SK-N-SH treated with all-trans-retinoic acid at 6 μM for 48 hours (cell line): ENCODE measurements at regions not wholly inside any gene's neighbourhood (a gene's known extent, or its start where the extent isn't known, plus 50 kb on each side); places are given as distances from the start of the nearest gene placed in this dataset.
"Not testable (repeated sequence)": the region's sequence is repeated elsewhere in the genome, so short reads cannot be mapped to it uniquely, and the experiment has no call there.

Experiments
- ATAC-seq: fragments of 200-7000 bp; cut with Tn5 transposase; 3 replicates; pipeline ENCODE4 v1.9.1; 2020; ENCODE audit warnings: mild to moderate bottlenecking, moderate library complexity
- ARNTL ChIP-seq: fragments of 450-650 bp; formaldehyde crosslinking; IDR thresholded peaks from 2 replicates; pipeline ENCODE4 v1.5.0; 2020; ENCODE audit warnings: low read depth, mild to moderate bottlenecking, moderate library complexity, borderline replicate concordance
- BACH2 ChIP-seq: fragments of 250-450 bp; sonication (Bioruptor Pico); IDR thresholded peaks from 2 replicates; pipeline ENCODE4 v1.9.0; 2021; ENCODE audit warnings: mild to moderate bottlenecking, borderline replicate concordance
- CREB5 ChIP-seq: fragments of 250-450 bp; sonication (Bioruptor Pico); IDR thresholded peaks from 2 replicates; pipeline ENCODE4 v1.5.1; 2020; ENCODE audit warnings: low read depth, mild to moderate bottlenecking, moderate library complexity
- CSDC2 ChIP-seq: fragments of 250-450 bp; sonication (Bioruptor Pico); IDR thresholded peaks from 2 replicates; pipeline ENCODE4 v1.5.0; 2020; ENCODE audit warnings: mild to moderate bottlenecking, moderate library complexity
- CSRNP3 ChIP-seq: fragments of 250-450 bp; sonication (Bioruptor Pico); IDR thresholded peaks from 2 replicates; pipeline ENCODE4 v1.5.1; 2021; ENCODE audit warnings: mild to moderate bottlenecking, moderate library complexity
- ESRRG ChIP-seq: fragments of 250-450 bp; sonication (Bioruptor Pico); IDR thresholded peaks from 2 replicates; pipeline ENCODE4 v1.6.1; 2021; ENCODE audit warnings: mild to moderate bottlenecking
- ISL1 ChIP-seq: fragments of 250-450 bp; sonication (Bioruptor Pico); IDR thresholded peaks from 2 replicates; pipeline ENCODE4 v2.1.2; 2022; ENCODE audit warnings: mild to moderate bottlenecking, moderate library complexity
- OSR1 ChIP-seq: fragments of 250-450 bp; sonication (Bioruptor Pico); IDR thresholded peaks from 2 replicates; pipeline ENCODE4 v1.8.0; 2022; ENCODE audit warnings: moderate library complexity, mild to moderate bottlenecking, inconsistent platforms
- PATZ1 ChIP-seq: fragments of 250-450 bp; sonication (Bioruptor Pico); IDR thresholded peaks from 2 replicates; pipeline ENCODE4 v1.8.0; 2020; ENCODE audit warnings: mild to moderate bottlenecking, moderate library complexity, borderline replicate concordance
- POU6F1 ChIP-seq: fragments of 250-450 bp; sonication (Bioruptor Pico); IDR thresholded peaks from 2 replicates; pipeline ENCODE4 v1.8.0; 2021; ENCODE audit warnings: low read depth, mild to moderate bottlenecking, moderate library complexity, borderline replicate concordance
- PPARA ChIP-seq: fragments of 250-450 bp; sonication (Bioruptor Pico); IDR thresholded peaks from 2 replicates; pipeline ENCODE4 v1.5.0; 2020; ENCODE audit warnings: mild to moderate bottlenecking, borderline replicate concordance
- RARB ChIP-seq: fragments of 250-450 bp; sonication (Bioruptor Pico); IDR thresholded peaks from 2 replicates; pipeline ENCODE4 v1.8.0; 2021; ENCODE audit warnings: mild to moderate bottlenecking, moderate library complexity
- SNAI2 ChIP-seq: fragments of 250-450 bp; sonication (Bioruptor Pico); IDR thresholded peaks from 2 replicates; pipeline ENCODE4 v1.5.0; 2020; ENCODE audit warnings: mild to moderate bottlenecking, moderate library complexity
- TOX ChIP-seq: fragments of 250-450 bp; sonication (Bioruptor Pico); IDR thresholded peaks from 2 replicates; pipeline ENCODE4 v1.8.0; 2021; ENCODE audit warnings: mild to moderate bottlenecking, moderate library complexity, borderline replicate concordance
- TSHZ2 ChIP-seq: fragments of 250-450 bp; sonication (Bioruptor Pico); IDR thresholded peaks from 2 replicates; pipeline ENCODE4 v1.5.0; 2020; ENCODE audit warnings: mild to moderate bottlenecking, moderate library complexity
- ZC3H10 ChIP-seq: fragments of 250-450 bp; sonication (Bioruptor Pico); IDR thresholded peaks from 2 replicates; pipeline ENCODE4 v1.5.1; 2021; ENCODE audit warnings: mild to moderate bottlenecking, moderate library complexity
- ZFP3 ChIP-seq: fragments of 250-450 bp; sonication (Bioruptor Pico); IDR thresholded peaks from 2 replicates; pipeline ENCODE4 v1.5.0; 2020; ENCODE audit warnings: mild to moderate bottlenecking, moderate library complexity
- ZFP30 ChIP-seq: fragments of 450-650 bp; formaldehyde crosslinking; IDR thresholded peaks from 2 replicates; pipeline ENCODE4 v1.5.0; 2022; ENCODE audit warnings: mild to moderate bottlenecking, moderate library complexity
- ZNF565 ChIP-seq: fragments of 450-650 bp; formaldehyde crosslinking; conservative IDR thresholded peaks from 2 replicates; pipeline ENCODE4 v1.5.0; 2020; ENCODE audit warnings: low read depth, mild to moderate bottlenecking, moderate library complexity
- ZNF70 ChIP-seq: fragments of 450-650 bp; formaldehyde crosslinking; IDR thresholded peaks from 2 replicates; pipeline ENCODE4 v1.5.0; 2020; ENCODE audit warnings: mild to moderate bottlenecking, moderate library complexity
- ZNF8 ChIP-seq: fragments of 450-650 bp; formaldehyde crosslinking; IDR thresholded peaks from 2 replicates; pipeline ENCODE4 v1.5.0; 2020; ENCODE audit warnings: mild to moderate bottlenecking, moderate library complexity

GRCh38 chr7:81045491-81046030, 126.7 kb upstream of the SEMA3C start:
- TF ChIP-seq ESRRG (CRISPR knock-in tag) (no peak), ZNF565 (CRISPR knock-in tag) (no peak), PATZ1 (CRISPR knock-in tag) (no peak), ISL1 (CRISPR knock-in tag) (no peak)
- no peak for ATAC-seq

- not testable (repeated sequence) for ATAC-seq
Observed at GRCh38 chr7:81042646-81043045, 123.8 kb upstream of the SEMA3C start.

GRCh38 chr7:81040496-81040895, 121.6 kb upstream of the SEMA3C start:
- no peak for TF ChIP-seq RARB (CRISPR knock-in tag)
- no peak for TF ChIP-seq ISL1 (CRISPR knock-in tag)
- TF ChIP-seq ARNTL (CRISPR knock-in tag): no peak
- no peak for TF ChIP-seq ZFP30 (CRISPR knock-in tag)
- TF ChIP-seq OSR1 (CRISPR knock-in tag): no peak
- TF ChIP-seq POU6F1: no peak
- no peak for TF ChIP-seq ESRRG (CRISPR knock-in tag)
- TF ChIP-seq SNAI2: no peak
- TF ChIP-seq CSRNP3 (CRISPR knock-in tag): no peak
- no peak for TF ChIP-seq ZNF8 (CRISPR knock-in tag)
- TF ChIP-seq CSDC2 (CRISPR knock-in tag): no peak
- TF ChIP-seq TOX: no peak
- no peak for TF ChIP-seq BACH2 (CRISPR knock-in tag)
- TF ChIP-seq PPARA (CRISPR knock-in tag): no peak
- no peak for TF ChIP-seq TSHZ2
- no peak for TF ChIP-seq ZNF70 (CRISPR knock-in tag)

GRCh38 chr7:81036871-81037270, 118.0 kb upstream of the SEMA3C start:
- no peak for ATAC-seq
- TF ChIP-seq OSR1 (CRISPR knock-in tag): no peak

More at GRCh38 chr7:81040496-81040895, 121.6 kb upstream of the SEMA3C start:
- ATAC-seq: no peak

- TF ChIP-seq POU6F1 (no peak), OSR1 (CRISPR knock-in tag) (no peak), CREB5 (CRISPR knock-in tag) (no peak), SNAI2 (no peak), TOX (no peak), PPARA (CRISPR knock-in tag) (no peak), PATZ1 (CRISPR knock-in tag) (no peak), ZFP3 (CRISPR knock-in tag) (no peak), ZC3H10 (CRISPR knock-in tag) (no peak), ARNTL (CRISPR knock-in tag) (no peak)
- ATAC-seq: no peak
Observed at GRCh38 chr7:81036057-81036456, 117.2 kb upstream of the SEMA3C start.
